HCT116 (cell line): ENCODE measurements at regions not wholly inside any gene's neighbourhood (a gene's known extent, or its start where the extent isn't known, plus 50 kb on each side); places are given as distances from the start of the nearest gene placed in this dataset.

Experiments used
- ATAC-seq: fragments of 200-7000 bp; cut with Tn5 transposase; 2 replicates; pipeline ENCODE4 v1.9.1; 2020; ENCODE audit warnings: mild to moderate bottlenecking, moderate library complexity
- BruUV-seq: library from RNA; stranded (reverse); fragments of 400-500 nt; replicated peaks from 2 replicates; lab custom pipeline; 2021; lab: Mats Ljungman, UMichigan
- CTCF ChIA-PET: fragments of 300-600 bp; sonication (Branson Sonifier 250); formaldehyde crosslinking; loops from one replicate; lab custom pipeline; 2021; ENCODE audit warnings: antibody characterized with exemption; lab: Charles Lee
- POLR2A ChIA-PET: fragments of 300-600, 350-600 bp; sonication (Branson Sonifier 250); formaldehyde crosslinking; loops from one replicate; lab custom pipeline; 2021; ENCODE audit warnings: antibody characterized with exemption; lab: Charles Lee
- RAD21 ChIA-PET, 2 experiments: fragments of 300-600 bp; sonication (Branson Sonifier 250); formaldehyde crosslinking; loops; one replicate each; lab custom pipeline; 2023; ENCODE audit warnings: low total read pairs in 2 of 2; ENCODE audit not compliant: uncharacterized antibody in 2 of 2, unreplicated experiment in 2 of 2, low non-redundant PET in 1 of 2; lab: Charles Lee
- DNase-seq: peaks from one replicate; pipeline ENCODE4 v3.0.0-alpha.2; 2010; ENCODE audit warnings: low read depth, low spot score
- H2AFZ ChIP-seq: fragments of 200-600 bp; shearing (Covaris generic), sonication (generic); 2 replicates; pipeline ENCODE4 v1.6.1; 2017; ENCODE audit warnings: low read depth, mixed run types, mixed read lengths, antibody characterized with exemption, low read length; ENCODE audit not compliant: poor library complexity, severe bottlenecking
- H3K27ac ChIP-seq: 2 replicates; pipeline ENCODE4 v1.5.1; 2012; ENCODE audit warnings: low read depth, low read length
- H3K27me3 ChIP-seq: fragments of 200-600 bp; sonication (generic); 2 replicates; pipeline ENCODE4 v1.6.1; 2016; ENCODE audit warnings: mixed run types, low read length, mixed read lengths; ENCODE audit not compliant: insufficient read depth
- H3K36me3 ChIP-seq, 2 experiments: fragments of 200-500 bp in 1 of 2; fragments of 200-600 bp in 1 of 2; sonication (Bioruptor generic) in 1 of 2; sonication (generic) in 1 of 2; 2 replicates each; pipeline versions ENCODE4 v1.5.1 to v1.6.1; 2014 to 2016; ENCODE audit warnings: low read length in 2 of 2, inconsistent platforms in 1 of 2, mixed read lengths in 1 of 2, mixed run types in 1 of 2; ENCODE audit not compliant: insufficient read depth in 2 of 2, control insufficient read depth in 1 of 2
- H3K4me1 ChIP-seq, 2 experiments: fragments of 200-600 bp in 1 of 2; sonication (generic) in 1 of 2; 2 replicates each; pipeline versions ENCODE4 v1.5.1 to v1.6.1; 2012 to 2017; ENCODE audit warnings: low read length in 2 of 2, inconsistent platforms in 1 of 2, mild to moderate bottlenecking in 1 of 2, mixed read lengths in 1 of 2, mixed run types in 1 of 2, moderate library complexity in 1 of 2; ENCODE audit not compliant: insufficient read depth in 2 of 2, control insufficient read depth in 1 of 2
- H3K4me2 ChIP-seq: fragments of 200-600 bp; sonication (generic); 2 replicates; pipeline ENCODE4 v1.6.1; 2017; ENCODE audit warnings: mixed run types, low read length, mixed read lengths
- H3K4me3 ChIP-seq, 2 experiments: fragments of 200-600 bp in 1 of 2; sonication (generic) in 1 of 2; replicated peaks in 1 of 2; 2 replicates each; pipeline ENCODE4 v1.5.1; 2011 to 2016; ENCODE audit warnings: low read length in 2 of 2, control low read depth in 1 of 2, low read depth in 1 of 2, mild to moderate bottlenecking in 1 of 2, mixed read lengths in 1 of 2, mixed run types in 1 of 2
- H3K79me2 ChIP-seq: fragments of 200-600 bp; sonication (generic); 2 replicates; pipeline ENCODE4 v1.6.1; 2017; ENCODE audit warnings: mild to moderate bottlenecking, mixed run types, low read length, moderate library complexity, mixed read lengths; ENCODE audit not compliant: insufficient read depth
- H3K9ac ChIP-seq: fragments of 200-600 bp; sonication (generic); 2 replicates; pipeline ENCODE4 v1.6.1; 2016; ENCODE audit warnings: low read length, mixed read lengths
- H3K9me2 ChIP-seq: fragments of 200-600 bp; sonication (generic), shearing (Covaris generic); 2 replicates; pipeline ENCODE4 v1.6.1; 2017; ENCODE audit warnings: mixed run types, mild to moderate bottlenecking, moderate library complexity; ENCODE audit not compliant: insufficient read depth
- H3K9me3 ChIP-seq, 2 experiments: fragments of 200-500 bp in 1 of 2; fragments of 200-600 bp in 1 of 2; sonication (Bioruptor generic) in 1 of 2; sonication (generic) in 1 of 2; 2 replicates each; pipeline ENCODE4 v1.6.1; 2014 to 2017; ENCODE audit warnings: low read length in 2 of 2, mixed read lengths in 2 of 2, inconsistent platforms in 1 of 2, low read depth in 1 of 2, mild to moderate bottlenecking in 1 of 2, mixed run types in 1 of 2, moderate library complexity in 1 of 2; ENCODE audit not compliant: control insufficient read depth in 1 of 2, insufficient read depth in 1 of 2
- H4K20me1 ChIP-seq: fragments of 200-600 bp; sonication (generic), shearing (Covaris generic); 2 replicates; pipeline ENCODE4 v1.6.1; 2017; ENCODE audit warnings: mixed run types, mild to moderate bottlenecking, moderate library complexity; ENCODE audit not compliant: insufficient read depth
- ATF3 ChIP-seq: IDR thresholded peaks from 2 replicates; pipeline ENCODE4 v1.6.1; 2012
- CBX3 ChIP-seq: IDR thresholded peaks from 2 replicates; pipeline ENCODE4 v1.6.1; 2012; ENCODE audit warnings: low read depth
- CTCF ChIP-seq, 3 experiments: fragments of 200-600 bp in 1 of 3; sonication (generic) in 1 of 3; IDR thresholded peaks in 2 of 3; conservative IDR thresholded peaks in 1 of 3; 2 replicates each; pipeline ENCODE4 v1.5.1; 2012 to 2017; ENCODE audit warnings: low read depth in 2 of 3, low read length in 2 of 3, antibody characterized with exemption in 1 of 3, borderline replicate concordance in 1 of 3, control low read depth in 1 of 3, mild to moderate bottlenecking in 1 of 3, mixed read lengths in 1 of 3, mixed run types in 1 of 3, moderate library complexity in 1 of 3; ENCODE audit not compliant: insufficient read depth in 1 of 3
- ELF1 ChIP-seq: IDR thresholded peaks from 2 replicates; pipeline ENCODE4 v1.6.1; 2012; ENCODE audit warnings: low read depth, borderline replicate concordance
- EZH2 ChIP-seq: fragments of 200-600 bp; sonication (generic); IDR thresholded peaks from 2 replicates; pipeline ENCODE4 v1.6.1; 2017; ENCODE audit warnings: antibody characterized with exemption, mixed run types
- EZH2phosphoT487 ChIP-seq: fragments of 200-600 bp; IDR thresholded peaks from 2 replicates; pipeline ENCODE4 v1.6.1; 2018; ENCODE audit warnings: antibody characterized with exemption, borderline replicate concordance
- FOSL1 ChIP-seq: IDR thresholded peaks from 2 replicates; pipeline ENCODE4 v1.6.1; 2012; ENCODE audit warnings: low read depth
- JUND ChIP-seq: IDR thresholded peaks from 2 replicates; pipeline ENCODE4 v1.6.1; 2012
- POLR2A ChIP-seq: IDR thresholded peaks from 2 replicates; pipeline ENCODE4 v1.7.0; 2011; ENCODE audit warnings: borderline replicate concordance; ENCODE audit not compliant: insufficient read depth, insufficient read length; ENCODE audit errors: extremely low read depth
- POLR2AphosphoS5 ChIP-seq: IDR thresholded peaks from 2 replicates; pipeline ENCODE4 v1.6.1; 2011; ENCODE audit warnings: mild to moderate bottlenecking, low read depth, low read length, moderate library complexity
- RAD21 ChIP-seq: IDR thresholded peaks from 2 replicates; pipeline ENCODE4 v1.6.1; 2012; ENCODE audit warnings: low read depth, mild to moderate bottlenecking
- SIN3A ChIP-seq: IDR thresholded peaks from 2 replicates; pipeline ENCODE4 v1.6.1; 2012; ENCODE audit warnings: low read depth
- SP1 ChIP-seq: IDR thresholded peaks from 2 replicates; pipeline ENCODE4 v1.6.1; 2012; ENCODE audit warnings: low read depth
- SRF ChIP-seq: IDR thresholded peaks from 2 replicates; pipeline ENCODE4 v1.6.1; 2012; ENCODE audit warnings: low read depth
- TCF7L2 ChIP-seq: IDR thresholded peaks from 2 replicates; pipeline ENCODE4 v1.7.0; 2011; ENCODE audit warnings: borderline replicate concordance, inconsistent platforms; ENCODE audit not compliant: insufficient read depth, insufficient read length; ENCODE audit errors: extremely low read depth
- YY1 ChIP-seq: IDR thresholded peaks from 2 replicates; pipeline ENCODE4 v1.6.1; 2011; ENCODE audit warnings: low read length, low read depth, moderate library complexity, mild to moderate bottlenecking; ENCODE audit not compliant: insufficient replicate concordance; ENCODE audit errors: extremely low read depth
- ZBTB33 ChIP-seq: IDR thresholded peaks from 2 replicates; pipeline ENCODE4 v1.6.1; 2011; ENCODE audit warnings: mild to moderate bottlenecking, low read length, moderate library complexity; ENCODE audit not compliant: insufficient replicate concordance; ENCODE audit errors: extremely low read depth
- ZFX ChIP-seq: fragments of 450-650 bp; IDR thresholded peaks from 2 replicates; pipeline ENCODE4 v1.6.1; 2017
- ZNF274 ChIP-seq: fragments of 200-500 bp; sonication (Bioruptor generic); IDR thresholded peaks from 2 replicates; pipeline ENCODE4 v1.6.1; 2014; ENCODE audit warnings: mild to moderate bottlenecking, low read depth, low read length, inconsistent platforms
- intact Hi-C: fragments of 100-400 bp; cut with micrococcal nuclease; formaldehyde crosslinking; loops from 2 replicates; pipeline ENCODE4 v1.10.0; 2022
- TF ChIP-seq, protein P1 (sequence below): IDR thresholded peaks from 2 replicates; pipeline ENCODE4 v1.6.1; 2012; ENCODE audit warnings: low read depth

DNA sequence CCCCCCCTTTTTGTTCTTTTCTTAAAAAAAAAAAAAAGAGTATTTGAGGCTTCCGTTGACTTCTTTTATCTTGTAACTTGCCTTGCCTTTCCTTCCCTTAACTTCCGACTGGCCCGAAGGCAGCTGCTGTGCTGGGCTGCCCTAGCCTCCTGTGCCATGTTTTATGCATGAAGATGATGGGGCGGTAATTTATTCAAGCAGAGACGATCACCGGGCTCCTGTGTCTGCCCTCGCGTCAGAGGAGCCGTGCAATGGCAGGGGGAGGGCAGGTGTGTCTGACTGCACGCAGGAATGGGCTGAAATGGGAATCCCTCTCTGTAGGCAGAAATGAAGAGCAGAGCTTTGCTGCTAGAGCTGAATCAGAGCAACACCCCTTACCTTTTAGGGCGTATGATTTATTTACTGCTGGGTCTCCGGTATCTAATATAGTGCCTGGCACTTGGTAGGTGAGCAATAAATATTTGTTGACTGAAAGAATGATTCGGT, 106.3 kb upstream of the RIPOR2 start:
- Histone ChIP-seq H3K4me3 (no peak overlapping the region), H3K9me2 (no peaks in the 10 kb centered on the region), H3K9ac (no peak overlapping the region), H3K79me2 (no peaks in the 10 kb centered on the region), H3K27ac (no peak overlapping the region), H3K27me3 (no peaks in the 10 kb centered on the region), H3K36me3 (no peaks in the 10 kb centered on the region), H3K9me3 (no peaks in the 10 kb centered on the region), H3K4me2 (no peak overlapping the region), H3K4me1 (no peaks in the 10 kb centered on the region), H4K20me1 (no peaks in the 10 kb centered on the region), H2AFZ (no peak overlapping the region)
- no TSS peak for BruUV-seq
- RAD21 ChIA-PET = no interaction called here
- POLR2A ChIA-PET = no interaction called here
- intact Hi-C loops = no loop called here
- CTCF ChIA-PET = interaction anchor here (1.0 kb wide), 1 partner anchor 24 kb away, joined by 3 read pairs; no protein-coding TSS in a partner anchor
- DNase-seq (no peak), ATAC-seq (no peak)
- TF ChIP-seq ZFX = no peak
- no peak for TF ChIP-seq EZH2phosphoT487
- TF ChIP-seq CTCF (IDR thresholded peaks at IDR 0.05 in 2 of 3, conservative IDR thresholded peaks at IDR 0.05 in 1 of 3; ENCODE audit: borderline replicate concordance in 1 of 3, insufficient read depth in 1 of 3, low read depth in 2 of 3, low read length in 2 of 3) = no peak
- no peak for TF ChIP-seq JUND
- TF ChIP-seq SRF = no peak
- TF ChIP-seq SP1 = no peak
- no peak for TF ChIP-seq RAD21
- TF ChIP-seq SIN3A = no peak
- TF ChIP-seq, protein P1, sequence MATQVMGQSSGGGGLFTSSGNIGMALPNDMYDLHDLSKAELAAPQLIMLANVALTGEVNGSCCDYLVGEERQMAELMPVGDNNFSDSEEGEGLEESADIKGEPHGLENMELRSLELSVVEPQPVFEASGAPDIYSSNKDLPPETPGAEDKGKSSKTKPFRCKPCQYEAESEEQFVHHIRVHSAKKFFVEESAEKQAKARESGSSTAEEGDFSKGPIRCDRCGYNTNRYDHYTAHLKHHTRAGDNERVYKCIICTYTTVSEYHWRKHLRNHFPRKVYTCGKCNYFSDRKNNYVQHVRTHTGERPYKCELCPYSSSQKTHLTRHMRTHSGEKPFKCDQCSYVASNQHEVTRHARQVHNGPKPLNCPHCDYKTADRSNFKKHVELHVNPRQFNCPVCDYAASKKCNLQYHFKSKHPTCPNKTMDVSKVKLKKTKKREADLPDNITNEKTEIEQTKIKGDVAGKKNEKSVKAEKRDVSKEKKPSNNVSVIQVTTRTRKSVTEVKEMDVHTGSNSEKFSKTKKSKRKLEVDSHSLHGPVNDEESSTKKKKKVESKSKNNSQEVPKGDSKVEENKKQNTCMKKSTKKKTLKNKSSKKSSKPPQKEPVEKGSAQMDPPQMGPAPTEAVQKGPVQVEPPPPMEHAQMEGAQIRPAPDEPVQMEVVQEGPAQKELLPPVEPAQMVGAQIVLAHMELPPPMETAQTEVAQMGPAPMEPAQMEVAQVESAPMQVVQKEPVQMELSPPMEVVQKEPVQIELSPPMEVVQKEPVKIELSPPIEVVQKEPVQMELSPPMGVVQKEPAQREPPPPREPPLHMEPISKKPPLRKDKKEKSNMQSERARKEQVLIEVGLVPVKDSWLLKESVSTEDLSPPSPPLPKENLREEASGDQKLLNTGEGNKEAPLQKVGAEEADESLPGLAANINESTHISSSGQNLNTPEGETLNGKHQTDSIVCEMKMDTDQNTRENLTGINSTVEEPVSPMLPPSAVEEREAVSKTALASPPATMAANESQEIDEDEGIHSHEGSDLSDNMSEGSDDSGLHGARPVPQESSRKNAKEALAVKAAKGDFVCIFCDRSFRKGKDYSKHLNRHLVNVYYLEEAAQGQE = no peak
- TF ChIP-seq FOSL1 = no peak
- TF ChIP-seq CBX3 = no peak
- no peak for TF ChIP-seq TCF7L2
- no peak for TF ChIP-seq ATF3
- no peak for TF ChIP-seq POLR2AphosphoS5
- no peak for TF ChIP-seq ZNF274
- TF ChIP-seq EZH2 = no peak
- TF ChIP-seq ZBTB33 = no peak
- TF ChIP-seq YY1 = no peak
- no peak for TF ChIP-seq ELF1
- no peak for TF ChIP-seq POLR2A
